WTC11 (cell line): ENCODE measurements at regions not wholly inside any gene's neighbourhood (a gene's known extent, or its start where the extent isn't known, plus 50 kb on each side); places are given as distances from the start of the nearest gene placed in this dataset.
"Not testable (repeated sequence)": the region's sequence is repeated elsewhere in the genome, so short reads cannot be mapped to it uniquely, and the experiment has no call there.

Source experiments
- ATAC-seq: fragments of 200-7000 bp; cut with Tn5 transposase; 2 replicates; pipeline ENCODE4 v1.10.0; 2021; ENCODE audit warnings: mild to moderate bottlenecking, moderate library complexity
- CTCF ChIA-PET: fragments of 300-600 bp; sonication (Branson Sonifier 250); formaldehyde crosslinking; loops from one replicate; lab custom pipeline; 2021; ENCODE audit warnings: antibody characterized with exemption; lab: Charles Lee
- POLR2A ChIA-PET: fragments of 350-600 bp; sonication (Branson Sonifier 250); formaldehyde crosslinking; loops from one replicate; lab custom pipeline; 2021; ENCODE audit warnings: antibody characterized with exemption; lab: Charles Lee
- DNase-seq: peaks from one replicate; pipeline ENCODE4 v3.0.0; 2021; ENCODE audit warnings: low spot score
- H3K27ac Mint-ChIP-seq: 2 replicates; pipeline ENCODE4 v1.8.0; 2021; ENCODE audit warnings: mixed read lengths
- H3K27me3 Mint-ChIP-seq: 2 replicates; pipeline ENCODE4 v1.8.0; 2021; ENCODE audit warnings: low read depth, mild to moderate bottlenecking, moderate library complexity, mixed read lengths
- H3K36me3 Mint-ChIP-seq: 2 replicates; pipeline ENCODE4 v1.8.0; 2021; ENCODE audit warnings: mixed read lengths
- H3K4me1 Mint-ChIP-seq: 2 replicates; pipeline ENCODE4 v1.8.0; 2022; ENCODE audit warnings: mixed read lengths
- H3K4me3 Mint-ChIP-seq: 2 replicates; pipeline ENCODE4 v1.8.0; 2021; ENCODE audit warnings: mild to moderate bottlenecking, moderate library complexity, mixed read lengths
- H3K9me3 Mint-ChIP-seq: 2 replicates; pipeline ENCODE4 v1.8.0; 2021; ENCODE audit warnings: mixed read lengths
- ARID4B ChIP-seq: sonication (generic); formaldehyde crosslinking; IDR thresholded peaks from 2 replicates; pipeline ENCODE4 v1.8.0; 2023; ENCODE audit warnings: missing genetic modification reagents, mild to moderate bottlenecking, borderline replicate concordance
- CREM ChIP-seq: sonication (generic); formaldehyde crosslinking; IDR thresholded peaks from 2 replicates; pipeline ENCODE4 v1.8.1; 2022; ENCODE audit warnings: mild to moderate bottlenecking, missing genetic modification reagents, moderate library complexity
- E2F1 ChIP-seq: sonication (generic); formaldehyde crosslinking; IDR thresholded peaks from 2 replicates; pipeline ENCODE4 v1.8.0; 2022; ENCODE audit warnings: mild to moderate bottlenecking, missing genetic modification reagents
- E2F5 ChIP-seq: sonication (generic); formaldehyde crosslinking; IDR thresholded peaks from 2 replicates; pipeline ENCODE4 v1.8.1; 2022; ENCODE audit warnings: mild to moderate bottlenecking, moderate library complexity, missing genetic modification reagents
- EMX1 ChIP-seq: fragments of 250-450 bp; sonication (Bioruptor Pico); IDR thresholded peaks from 2 replicates; pipeline ENCODE4 v1.8.0; 2021; ENCODE audit warnings: mild to moderate bottlenecking
- FOXK1 ChIP-seq: sonication (generic); formaldehyde crosslinking; IDR thresholded peaks from 2 replicates; pipeline ENCODE4 v1.8.0; 2022; ENCODE audit warnings: mild to moderate bottlenecking, moderate library complexity, missing genetic modification reagents
- GABPB1 ChIP-seq: sonication (generic); formaldehyde crosslinking; IDR thresholded peaks from 2 replicates; pipeline ENCODE4 v1.8.1; 2023; ENCODE audit warnings: mild to moderate bottlenecking, missing genetic modification reagents
- KAT7 ChIP-seq: sonication (generic); formaldehyde crosslinking; IDR thresholded peaks from 2 replicates; pipeline ENCODE4 v1.8.1; 2023; ENCODE audit warnings: missing genetic modification reagents, mild to moderate bottlenecking, borderline replicate concordance
- MLX ChIP-seq: sonication (generic); formaldehyde crosslinking; IDR thresholded peaks from 2 replicates; pipeline ENCODE4 v1.8.1; 2023; ENCODE audit warnings: mild to moderate bottlenecking, missing genetic modification reagents, moderate library complexity
- MYBL2 ChIP-seq: sonication (generic); formaldehyde crosslinking; IDR thresholded peaks from 2 replicates; pipeline ENCODE4 v1.8.1; 2023; ENCODE audit warnings: mild to moderate bottlenecking, moderate library complexity, missing genetic modification reagents
- NFE2L1 ChIP-seq: sonication (generic); formaldehyde crosslinking; IDR thresholded peaks from 2 replicates; pipeline ENCODE4 v1.8.1; 2023; ENCODE audit warnings: missing genetic modification reagents
- NR1H2 ChIP-seq: sonication (generic); formaldehyde crosslinking; IDR thresholded peaks from 2 replicates; pipeline ENCODE4 v1.9.0; 2021; ENCODE audit warnings: mild to moderate bottlenecking, moderate library complexity, missing genetic modification reagents
- NR2C2 ChIP-seq: sonication (generic); formaldehyde crosslinking; IDR thresholded peaks from 2 replicates; pipeline ENCODE4 v1.8.0; 2022; ENCODE audit warnings: mild to moderate bottlenecking, missing genetic modification reagents
- ZNF416 ChIP-seq: fragments of 250-450 bp; sonication (Bioruptor Pico); IDR thresholded peaks from 2 replicates; pipeline ENCODE4 v1.9.0; 2021; ENCODE audit warnings: mild to moderate bottlenecking, inconsistent platforms
- ZNF423 ChIP-seq: fragments of 250-450 bp; sonication (Bioruptor Pico); IDR thresholded peaks from 2 replicates; pipeline ENCODE4 v2.1.2; 2022; ENCODE audit warnings: mild to moderate bottlenecking, moderate library complexity
- ZNF512 ChIP-seq: sonication (generic); formaldehyde crosslinking; IDR thresholded peaks from 2 replicates; pipeline ENCODE4 v1.8.1; 2022; ENCODE audit warnings: missing genetic modification reagents, borderline replicate concordance

- TF ChIP-seq ARID4B (CRISPR knock-in tag) (no peak), ZNF512 (CRISPR knock-in tag) (no peak), NR1H2 (CRISPR knock-in tag) (no peak), GABPB1 (no peak), ZNF423 (CRISPR knock-in tag) (no peak), KAT7 (CRISPR knock-in tag) (no peak), MLX (CRISPR knock-in tag) (no peak), CREM (CRISPR knock-in tag) (no peak), E2F1 (CRISPR knock-in tag) (no peak), E2F5 (CRISPR knock-in tag) (no peak), NFE2L1 (CRISPR knock-in tag) (no peak), FOXK1 (CRISPR knock-in tag) (no peak)
- TF ChIP-seq, all 79 proteins: peak for 0
Measured at GRCh38 chr10:123393170-123393569, 239.0 kb downstream of the BUB3 start (continued).

GRCh38 chr10:123394382-123394781 lies 240.2 kb downstream of the BUB3 start:
- ATAC-seq, result no peak

GRCh38 chr10:123395234-123395633 lies 241.0 kb downstream of the BUB3 start:
- POLR2A ChIA-PET, H3K4me3 Mint-ChIP-seq, ATAC-seq, CTCF ChIA-PET, DNase-seq, H3K27me3 Mint-ChIP-seq, H3K4me1 Mint-ChIP-seq, H3K27ac Mint-ChIP-seq: not testable (repeated sequence)
- H3K9me3 Mint-ChIP-seq, result peaks cover 17% of the 10 kb centered on the region
- H3K36me3 Mint-ChIP-seq, result peaks cover 13% of the 10 kb centered on the region

More at GRCh38 chr10:123394382-123394781, 240.2 kb downstream of the BUB3 start:
- TF ChIP-seq ZNF416 (CRISPR knock-in tag) (no peak), MYBL2 (CRISPR knock-in tag) (no peak), EMX1 (CRISPR knock-in tag) (no peak), NR2C2 (no peak)
- TF ChIP-seq, all 79 proteins: peak for 0
- Mint-ChIP-seq H3K9me3 (peaks cover 22% of the 10 kb centered on the region), H3K27ac (no peak overlapping the region), H3K4me3 (no peak overlapping the region), H3K4me1 (0 out of 2 replicates have a peak, but pooled peaks cover 2% of the 10 kb centered on the region), H3K36me3 (peaks cover 18% of the 10 kb centered on the region), H3K27me3 (no peaks in the 10 kb centered on the region; the same call in 1 of the 2 replicates)
- no peak for DNase-seq
- ChIA-PET CTCF (no interaction called here), POLR2A (no interaction called here)
